ENCODE measurements at regions not wholly inside any gene's neighbourhood (a gene's known extent, or its start where the extent isn't known, plus 50 kb on each side); places are given as distances from the start of the nearest gene placed in this dataset.

- no peaks in the 10 kb centered on the region for H3K79me1 ChIP-seq (ENCODE audit: low read depth, low read length)
- ChIA-PET CTCF (ENCODE audit: partially characterized antibody) (no interaction called here), POLR2A (ENCODE audit: partially characterized antibody) (no interaction called here)
- no peak overlapping the region for H2BK15ac ChIP-seq (ENCODE audit: low read length)
- no peak overlapping the region for H3K27ac ChIP-seq (ENCODE audit: low read depth, low read length)
- H3K18ac ChIP-seq (ENCODE audit: extremely low read depth, low read length) = no peak overlapping the region
- H3K4me3 ChIP-seq (ENCODE audit: extremely low read depth in 1 of 4, insufficient read depth in 2 of 4, low read depth in 3 of 4, low read length in 4 of 4) = no peak overlapping the region
- no peak for FAIRE-seq
- 86% methylated on average over 2 of the region's 2 CpGs; no CpG with 5 or more reads in 1 of the 2 experiments for WGBS, 2 experiments (ENCODE audit: extremely low coverage in 1 of 2, insufficient coverage in 1 of 2, insufficient read length in 1 of 2, insufficient replicate concordance in 2 of 2, low coverage in 1 of 2, low lambda C conversion rate in 2 of 2, missing lambda C conversion rate in 1 of 2)
- no peak overlapping the region for H2BK12ac ChIP-seq (ENCODE audit: low read depth, low read length)
- no peak overlapping the region for H3K23ac ChIP-seq (ENCODE audit: insufficient read length)
- H4K20me1 ChIP-seq (replicated peaks in 1 of 2; ENCODE audit: control insufficient read depth in 1 of 2, insufficient read depth in 2 of 2, low read length in 2 of 2) = no peaks in the 10 kb centered on the region
- H2BK20ac ChIP-seq (ENCODE audit: low read length) = no peak overlapping the region
- no peak overlapping the region for H4K5ac ChIP-seq (ENCODE audit: insufficient read length, low read depth, low read length)
- H3K9me3 ChIP-seq (ENCODE audit: insufficient read depth in 2 of 2, low read depth in 1 of 2, low read length in 1 of 2) = no peaks in the 10 kb centered on the region
- no peak overlapping the region for H2BK120ac ChIP-seq (replicated peaks; ENCODE audit: low read depth, low read length)
- H3K36me3 ChIP-seq (ENCODE audit: control insufficient read depth in 2 of 4, insufficient read depth in 4 of 4, low read length in 3 of 4) = no peaks in the 10 kb centered on the region
- DNase-seq (ENCODE audit: low read depth in 1 of 2, low spot score in 2 of 2) = no peak
- H3K9ac ChIP-seq (replicated peaks in 1 of 4; ENCODE audit: extremely low read depth in 1 of 4, low read depth in 3 of 4, low read length in 3 of 4) = no peak overlapping the region
- H3K56ac ChIP-seq (replicated peaks; ENCODE audit: insufficient read length, low read depth, low read length) = no peak overlapping the region
- H3K14ac ChIP-seq (ENCODE audit: insufficient read length) = no peak overlapping the region
- TF ChIP-seq BACH1 (IDR thresholded peaks at IDR 0.05; ENCODE audit: low read length) = no peak
- TF ChIP-seq MAX (IDR thresholded peaks at IDR 0.05) = no peak
- no peak for TF ChIP-seq HDAC2 (IDR thresholded peaks at IDR 0.05; ENCODE audit: borderline replicate concordance in 1 of 2, low read depth in 2 of 2, low read length in 2 of 2)
- no peak for TF ChIP-seq KDM5A (IDR thresholded peaks at IDR 0.05; ENCODE audit: low read length)
- no peak for TF ChIP-seq ATF3 (IDR thresholded peaks at IDR 0.05; ENCODE audit: insufficient read depth, low read depth, low read length)
- no peak for TF ChIP-seq JUN (IDR thresholded peaks at IDR 0.05; ENCODE audit: low read depth, low read length)
- no peak for TF ChIP-seq SRF (IDR thresholded peaks at IDR 0.05; ENCODE audit: low read depth, low read length)
- no peak for TF ChIP-seq TAF7 (optimal IDR thresholded peaks at IDR 0.05; ENCODE audit: borderline replicate concordance, low read depth, low read length)
- H3K4ac ChIP-seq (replicated peaks; ENCODE audit: insufficient read length, low read depth, low read length) = no peak overlapping the region
- H3K4me1 ChIP-seq (replicated peaks in 1 of 4; ENCODE audit: control insufficient read depth in 3 of 4, insufficient read depth in 4 of 4, low read length in 3 of 4) = no peaks in the 10 kb centered on the region
- H2AK5ac ChIP-seq (ENCODE audit: low read depth, low read length) = no peak overlapping the region
- H4K8ac ChIP-seq (ENCODE audit: extremely low read depth, insufficient read depth, low read length) = no peak overlapping the region
- H3K23me2 ChIP-seq (ENCODE audit: low read depth, low read length) = no peaks in the 10 kb centered on the region
- no peak overlapping the region for H4K91ac ChIP-seq (replicated peaks; ENCODE audit: insufficient read length, low read length)
- H2AFZ ChIP-seq (ENCODE audit: low read length) = no peak overlapping the region
- no peak overlapping the region for H2BK5ac ChIP-seq (ENCODE audit: low read depth, low read length)
- no peaks in the 10 kb centered on the region for H3K27me3 ChIP-seq (replicated peaks in 1 of 4; ENCODE audit: control insufficient read depth in 3 of 4, extremely low read depth in 1 of 4, insufficient read depth in 3 of 4, low read length in 3 of 4)
- H3K4me2 ChIP-seq (ENCODE audit: insufficient read depth in 1 of 2, low read depth in 2 of 2, low read length in 2 of 2) = no peak overlapping the region
- no peaks in the 10 kb centered on the region for H3K79me2 ChIP-seq (ENCODE audit: control insufficient read depth in 1 of 2, insufficient read depth in 2 of 2, low read length in 2 of 2)
These were observed 189.1 kb downstream of the HS3ST3B1 start for GRCh38 chr17:14489986-14490385.

All from H1 (cell line).